LNCAP (cell line): ENCODE measurements at regions not wholly inside any gene's neighbourhood (a gene's known extent, or its start where the extent isn't known, plus 50 kb on each side); places are given as distances from the start of the nearest gene placed in this dataset.

Source experiments
- TF ChIP-seq, protein P1 (sequence below): fragments of 450-650 bp; IDR thresholded peaks from 2 replicates; pipeline ENCODE4 v1.5.1; 2017; ENCODE audit warnings: mild to moderate bottlenecking

DNA sequence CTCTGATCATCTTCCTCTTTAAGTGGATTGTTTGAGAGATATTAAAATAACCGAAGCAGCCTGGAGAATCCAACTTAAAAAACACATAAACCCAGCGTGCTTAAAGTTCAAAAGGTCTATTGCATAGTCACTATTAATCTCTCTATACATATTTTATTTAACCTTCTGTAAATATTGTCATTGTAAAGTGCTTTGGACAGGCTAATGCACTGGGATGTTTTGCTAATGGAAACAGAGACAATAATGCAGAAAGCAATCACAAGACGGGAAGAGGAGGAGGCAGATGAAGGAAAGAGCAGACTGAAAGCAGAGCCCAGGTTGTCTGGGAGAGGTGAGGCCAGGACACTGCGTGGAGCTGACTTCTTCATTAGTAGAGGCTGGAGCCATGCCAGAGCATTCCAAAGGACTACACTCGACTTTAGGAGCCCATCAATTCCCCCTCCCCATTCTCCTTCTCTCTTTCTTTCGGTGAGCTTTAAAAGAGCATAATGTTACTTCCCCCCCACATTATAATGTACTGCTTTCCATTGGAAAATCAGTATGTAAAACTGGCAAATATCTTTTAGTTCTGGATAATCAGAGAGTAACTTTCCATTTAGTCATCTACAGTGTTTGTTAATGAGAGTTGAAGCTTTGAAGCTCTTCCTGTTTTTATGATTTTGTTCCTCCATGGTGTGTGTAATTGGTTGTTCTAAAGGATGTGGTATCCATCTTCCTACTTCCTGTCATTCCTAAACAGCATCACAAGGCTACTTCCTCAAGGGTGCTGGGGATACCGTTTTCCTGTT lies 307.3 kb upstream of the MPDZ start:
- TF ChIP-seq, protein P1, sequence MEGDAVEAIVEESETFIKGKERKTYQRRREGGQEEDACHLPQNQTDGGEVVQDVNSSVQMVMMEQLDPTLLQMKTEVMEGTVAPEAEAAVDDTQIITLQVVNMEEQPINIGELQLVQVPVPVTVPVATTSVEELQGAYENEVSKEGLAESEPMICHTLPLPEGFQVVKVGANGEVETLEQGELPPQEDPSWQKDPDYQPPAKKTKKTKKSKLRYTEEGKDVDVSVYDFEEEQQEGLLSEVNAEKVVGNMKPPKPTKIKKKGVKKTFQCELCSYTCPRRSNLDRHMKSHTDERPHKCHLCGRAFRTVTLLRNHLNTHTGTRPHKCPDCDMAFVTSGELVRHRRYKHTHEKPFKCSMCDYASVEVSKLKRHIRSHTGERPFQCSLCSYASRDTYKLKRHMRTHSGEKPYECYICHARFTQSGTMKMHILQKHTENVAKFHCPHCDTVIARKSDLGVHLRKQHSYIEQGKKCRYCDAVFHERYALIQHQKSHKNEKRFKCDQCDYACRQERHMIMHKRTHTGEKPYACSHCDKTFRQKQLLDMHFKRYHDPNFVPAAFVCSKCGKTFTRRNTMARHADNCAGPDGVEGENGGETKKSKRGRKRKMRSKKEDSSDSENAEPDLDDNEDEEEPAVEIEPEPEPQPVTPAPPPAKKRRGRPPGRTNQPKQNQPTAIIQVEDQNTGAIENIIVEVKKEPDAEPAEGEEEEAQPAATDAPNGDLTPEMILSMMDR: no peak

DNA sequence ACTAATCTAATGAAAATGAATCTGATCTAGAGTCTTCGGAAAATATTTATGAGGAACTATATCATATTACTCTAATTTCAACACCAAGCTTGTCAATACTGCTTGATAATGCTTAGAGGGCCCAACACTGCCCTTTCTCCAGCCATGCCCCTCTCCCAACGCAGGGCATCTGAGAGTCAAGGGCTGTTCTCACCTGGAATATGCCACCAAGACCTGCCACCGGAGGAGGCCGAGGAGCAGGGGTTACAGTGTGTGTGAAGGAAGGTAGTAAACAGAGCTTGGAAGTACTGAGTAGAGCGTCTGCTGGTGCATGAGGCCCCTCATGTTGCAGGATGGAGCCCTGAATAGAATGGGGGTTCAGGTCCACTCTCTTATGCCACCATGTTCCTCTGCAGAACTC lies 301.3 kb upstream of the MPDZ start:
- TF ChIP-seq, protein P1: no peak

- TF ChIP-seq, protein P1: no peak
These were observed 300.6 kb upstream of the MPDZ start for GRCh38 chr9:13580131-13580530.

GRCh38 chr9:13576101-13576500 lies 296.6 kb upstream of the MPDZ start:
- TF ChIP-seq, protein P1: no peak

GRCh38 chr9:13575558-13575957 lies 296.1 kb upstream of the MPDZ start:
- TF ChIP-seq, protein P1: no peak

GRCh38 chr9:13570068-13570974 lies 290.8 kb upstream of the MPDZ start:
- TF ChIP-seq, protein P1: no peak

- TF ChIP-seq, protein P1: no peak
These were observed 290.1 kb upstream of the MPDZ start for GRCh38 chr9:13569602-13570067.
